Nephron progenitor cell (in vitro differentiated cells): ENCODE measurements at regions not wholly inside any gene's neighbourhood (a gene's known extent, or its start where the extent isn't known, plus 50 kb on each side); places are given as distances from the start of the nearest gene placed in this dataset.

ENCODE experiments used
- DNase-seq: peaks from one replicate; pipeline ENCODE4 v3.0.0; 2021
- H3K27ac Mint-ChIP-seq: 2 replicates; pipeline ENCODE4 v1.8.0; 2021; ENCODE audit warnings: mild to moderate bottlenecking, moderate library complexity, mixed read lengths
- H3K27me3 Mint-ChIP-seq: 2 replicates; pipeline ENCODE4 v1.8.0; 2021; ENCODE audit warnings: mild to moderate bottlenecking, low read depth, mixed read lengths; ENCODE audit not compliant: poor library complexity
- H3K36me3 Mint-ChIP-seq: 2 replicates; pipeline ENCODE4 v1.8.0; 2021; ENCODE audit warnings: low read depth, mixed read lengths
- H3K4me1 Mint-ChIP-seq: 2 replicates; pipeline ENCODE4 v1.8.0; 2021; ENCODE audit warnings: mixed read lengths
- H3K4me3 Mint-ChIP-seq: 2 replicates; pipeline ENCODE4 v1.8.0; 2021; ENCODE audit warnings: mild to moderate bottlenecking, moderate library complexity, mixed read lengths
- H3K9me3 Mint-ChIP-seq: 2 replicates; pipeline ENCODE4 v1.8.0; 2021; ENCODE audit warnings: mild to moderate bottlenecking, moderate library complexity, mixed read lengths
- TF ChIP-seq, protein P1 (sequence below): fragments of 200-600 bp; sonication (generic); IDR thresholded peaks from 2 replicates; pipeline ENCODE4 v1.5.0; 2021; ENCODE audit warnings: antibody characterized with exemption

DNA sequence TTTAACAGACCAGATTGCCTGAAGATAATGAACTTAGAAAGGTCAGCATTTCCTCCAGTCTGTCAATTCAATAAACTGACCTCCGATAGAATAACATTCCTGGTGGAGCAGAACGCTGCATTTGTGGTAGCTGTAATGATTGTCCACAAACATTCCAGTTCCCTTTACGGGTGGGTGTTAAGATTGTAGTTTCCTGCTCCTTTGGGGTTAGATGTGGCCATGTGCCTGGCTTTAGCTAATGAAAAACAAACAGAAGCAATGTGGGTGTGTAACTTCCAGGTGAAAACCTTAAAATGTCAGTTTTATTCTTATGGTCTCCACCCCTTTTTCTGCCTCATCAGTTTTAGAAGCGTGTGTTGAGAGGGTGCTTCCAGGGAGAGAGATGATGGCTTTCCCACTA lies 217.3 kb upstream of the CRY1 start:
- no peak overlapping the region for H3K4me3 Mint-ChIP-seq
- TF ChIP-seq, protein P1, sequence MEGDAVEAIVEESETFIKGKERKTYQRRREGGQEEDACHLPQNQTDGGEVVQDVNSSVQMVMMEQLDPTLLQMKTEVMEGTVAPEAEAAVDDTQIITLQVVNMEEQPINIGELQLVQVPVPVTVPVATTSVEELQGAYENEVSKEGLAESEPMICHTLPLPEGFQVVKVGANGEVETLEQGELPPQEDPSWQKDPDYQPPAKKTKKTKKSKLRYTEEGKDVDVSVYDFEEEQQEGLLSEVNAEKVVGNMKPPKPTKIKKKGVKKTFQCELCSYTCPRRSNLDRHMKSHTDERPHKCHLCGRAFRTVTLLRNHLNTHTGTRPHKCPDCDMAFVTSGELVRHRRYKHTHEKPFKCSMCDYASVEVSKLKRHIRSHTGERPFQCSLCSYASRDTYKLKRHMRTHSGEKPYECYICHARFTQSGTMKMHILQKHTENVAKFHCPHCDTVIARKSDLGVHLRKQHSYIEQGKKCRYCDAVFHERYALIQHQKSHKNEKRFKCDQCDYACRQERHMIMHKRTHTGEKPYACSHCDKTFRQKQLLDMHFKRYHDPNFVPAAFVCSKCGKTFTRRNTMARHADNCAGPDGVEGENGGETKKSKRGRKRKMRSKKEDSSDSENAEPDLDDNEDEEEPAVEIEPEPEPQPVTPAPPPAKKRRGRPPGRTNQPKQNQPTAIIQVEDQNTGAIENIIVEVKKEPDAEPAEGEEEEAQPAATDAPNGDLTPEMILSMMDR = no peak
- no peaks in the 10 kb centered on the region for H3K9me3 Mint-ChIP-seq
- H3K27me3 Mint-ChIP-seq = peaks cover 79% of the 10 kb centered on the region
- no peaks in the 10 kb centered on the region for H3K4me1 Mint-ChIP-seq
- no peaks in the 10 kb centered on the region for H3K36me3 Mint-ChIP-seq
- DNase-seq = no peak
- no peak overlapping the region for H3K27ac Mint-ChIP-seq

DNA sequence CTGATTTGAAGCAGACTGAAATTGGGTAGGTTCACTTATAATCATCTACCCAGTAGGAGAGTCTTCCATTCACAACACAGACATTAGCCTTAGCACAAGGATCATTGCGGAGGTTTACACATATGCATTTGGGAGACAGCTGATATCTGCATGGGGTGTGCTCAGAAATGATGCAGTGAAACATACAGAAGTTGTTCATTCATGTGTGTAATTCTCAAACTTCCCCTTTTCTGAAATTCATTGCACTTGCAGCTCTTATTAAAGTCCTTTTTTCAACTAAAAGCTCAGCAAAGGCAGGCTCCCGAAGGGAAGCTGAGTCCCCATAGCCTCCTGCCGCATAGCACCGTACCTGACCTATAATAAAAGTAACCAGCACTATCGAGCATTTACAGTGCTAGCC lies 218.3 kb upstream of the CRY1 start:
- Mint-ChIP-seq H3K27me3 (peaks cover 77% of the 10 kb centered on the region), H3K36me3 (no peaks in the 10 kb centered on the region), H3K4me1 (no peaks in the 10 kb centered on the region), H3K4me3 (no peak overlapping the region), H3K27ac (no peak overlapping the region), H3K9me3 (no peaks in the 10 kb centered on the region)
- no peak for DNase-seq
- TF ChIP-seq, protein P1 = no peak

DNA sequence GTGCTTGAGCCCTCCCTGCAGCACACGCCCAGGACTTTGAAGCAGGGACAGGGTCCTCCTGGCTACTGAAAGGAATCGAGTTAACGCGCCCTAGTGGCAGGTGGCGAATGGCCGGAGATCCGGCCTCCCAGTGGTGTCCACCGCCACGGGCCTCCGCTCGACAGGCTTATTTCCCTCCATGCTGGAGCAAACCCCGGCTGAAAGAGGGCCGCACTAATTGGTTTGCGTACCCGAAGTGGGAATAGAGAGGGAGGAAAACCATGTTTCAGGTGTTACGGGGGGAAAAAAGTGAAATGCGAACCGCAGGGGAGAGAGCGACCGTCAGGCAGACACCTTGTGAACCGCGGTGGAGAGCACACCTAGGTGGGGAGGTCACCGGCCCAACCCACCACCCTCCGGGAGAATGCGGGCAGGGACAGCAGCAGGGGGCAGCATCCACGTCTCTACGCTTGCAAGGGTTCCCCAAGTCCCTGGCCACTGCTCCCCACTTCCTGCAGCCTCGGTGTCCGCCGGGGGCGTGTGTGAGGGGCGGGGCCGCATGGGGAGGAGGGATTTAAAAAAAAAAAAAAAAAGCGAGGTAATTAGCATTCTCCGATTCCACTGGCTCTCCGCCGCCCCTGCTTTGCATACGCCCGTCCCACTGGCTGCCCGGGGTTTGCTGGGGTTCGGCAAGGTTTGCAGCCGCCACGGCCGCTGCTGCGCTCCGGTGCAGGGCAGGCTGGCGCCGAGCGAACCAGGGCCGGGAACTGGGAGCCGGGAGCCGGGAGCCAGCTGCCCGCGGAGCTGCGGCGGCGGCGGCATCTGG lies 224.6 kb upstream of the CRY1 start:
- DNase-seq = peak; percentile 94
- no peaks in the 10 kb centered on the region for H3K9me3 Mint-ChIP-seq
- TF ChIP-seq, protein P1 = peak; percentile 45
- H3K4me3 Mint-ChIP-seq = peak overlapping the region; percentile 95
- H3K4me1 Mint-ChIP-seq = peaks cover 23% of the 10 kb centered on the region
- H3K27me3 Mint-ChIP-seq = peaks cover 84% of the 10 kb centered on the region
- H3K36me3 Mint-ChIP-seq = no peaks in the 10 kb centered on the region
- H3K27ac Mint-ChIP-seq = no peak overlapping the region

DNA sequence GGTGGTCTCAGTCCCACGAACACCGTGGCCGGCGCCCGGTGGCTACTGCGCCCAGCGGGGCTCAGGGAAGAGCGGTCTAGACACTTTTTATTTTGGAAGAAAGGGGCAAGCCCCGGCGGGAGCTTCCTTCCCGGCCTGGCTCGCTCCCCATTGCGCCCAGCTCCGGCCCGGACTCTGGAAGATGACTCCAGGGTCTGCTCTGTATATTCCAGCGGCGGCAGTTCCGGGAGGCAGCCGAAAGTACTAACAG lies 225.1 kb upstream of the CRY1 start:
- Mint-ChIP-seq H3K36me3 (no peaks in the 10 kb centered on the region), H3K27ac (no peak overlapping the region), H3K9me3 (no peaks in the 10 kb centered on the region), H3K4me1 (peaks cover 23% of the 10 kb centered on the region), H3K27me3 (peaks cover 85% of the 10 kb centered on the region), H3K4me3 (peak overlapping the region; percentile 95)
- DNase-seq = no peak
- TF ChIP-seq, protein P1 = no peak

DNA sequence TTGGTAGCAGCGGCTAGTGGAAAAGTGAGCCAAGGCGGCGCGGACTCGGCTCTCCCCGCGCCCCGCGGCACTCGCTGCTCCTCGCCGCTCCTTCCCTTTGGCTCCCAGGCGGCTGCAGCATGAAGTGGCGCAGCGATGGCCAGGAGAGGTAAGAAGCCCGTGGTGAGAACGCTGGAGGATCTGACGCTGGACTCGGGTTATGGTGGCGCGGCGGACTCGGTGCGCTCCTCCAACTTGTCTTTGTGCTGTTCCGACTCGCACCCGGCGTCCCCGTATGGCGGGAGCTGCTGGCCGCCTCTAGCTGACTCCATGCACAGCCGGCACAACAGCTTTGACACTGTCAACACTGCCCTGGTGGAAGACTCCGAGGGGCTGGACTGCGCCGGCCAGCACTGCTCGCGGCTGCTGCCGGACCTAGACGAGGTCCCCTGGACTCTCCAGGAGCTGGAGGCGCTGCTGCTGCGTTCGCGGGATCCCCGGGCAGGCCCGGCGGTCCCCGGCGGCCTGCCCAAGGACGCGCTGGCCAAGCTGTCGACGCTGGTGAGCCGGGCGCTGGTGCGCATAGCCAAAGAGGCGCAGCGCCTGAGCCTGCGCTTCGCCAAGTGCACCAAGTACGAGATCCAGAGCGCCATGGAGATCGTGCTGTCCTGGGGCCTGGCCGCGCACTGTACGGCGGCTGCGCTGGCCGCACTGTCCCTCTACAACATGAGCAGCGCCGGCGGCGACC lies 225.6 kb upstream of the CRY1 start:
- TF ChIP-seq, protein P1 = no peak
- peaks cover 85% of the 10 kb centered on the region for H3K27me3 Mint-ChIP-seq
- H3K4me3 Mint-ChIP-seq = peak overlapping the region; percentile 95
- no peaks in the 10 kb centered on the region for H3K9me3 Mint-ChIP-seq
- no peak overlapping the region for H3K27ac Mint-ChIP-seq
- H3K4me1 Mint-ChIP-seq = peaks cover 23% of the 10 kb centered on the region
- no peaks in the 10 kb centered on the region for H3K36me3 Mint-ChIP-seq
- peak; percentile 52 for DNase-seq
